Ascending aorta (tissue), 2 donors: ENCODE measurements at regions not wholly inside any gene's neighbourhood (a gene's known extent, or its start where the extent isn't known, plus 50 kb on each side); places are given as distances from the start of the nearest gene placed in this dataset.

Experiments used
- DNase-seq, 2 donors: peaks; one replicate each; pipeline ENCODE4 v3.0.0-alpha.2; 2019; ENCODE audit warnings: low spot score in 2 of 2
- H3K27ac ChIP-seq, 2 donors: fragments of 200-600 bp; sonication (generic); one replicate each; pipeline ENCODE4 v1.5.1; 2016 to 2017; ENCODE audit warnings: mild to moderate bottlenecking in 1 of 2
- H3K27me3 ChIP-seq: fragments of 200-600 bp; sonication (generic); one replicate; pipeline ENCODE4 v1.5.1; 2017
- H3K36me3 ChIP-seq, 2 donors: fragments of 200-600 bp; sonication (generic); one replicate each; pipeline ENCODE4 v1.5.1; 2016
- H3K4me1 ChIP-seq, 2 donors: fragments of 200-600 bp; sonication (generic); one replicate each; pipeline ENCODE4 v1.5.1; 2016 to 2017; ENCODE audit warnings: mild to moderate bottlenecking in 1 of 2
- H3K4me3 ChIP-seq, 2 donors: fragments of 200-600 bp; sonication (generic); one replicate each; pipeline ENCODE4 v1.5.1; 2016 to 2017; ENCODE audit warnings: mild to moderate bottlenecking in 1 of 2
- H3K9me3 ChIP-seq, 2 donors: fragments of 200-600 bp; sonication (generic); one replicate each; pipeline ENCODE4 v1.5.1; 2016
- intact Hi-C: fragments of 100-400 bp; cut with DNase I; formaldehyde crosslinking; loops from one replicate; pipeline ENCODE4 v1.15.1; 2023
- TF ChIP-seq, protein P1 (sequence below), 3 experiments: fragments of 200-600 bp in 2 of 3; fragments of 450-650 bp in 1 of 3; sonication (generic) in 2 of 3; IDR thresholded peaks; one replicate each; pipeline ENCODE4 v1.5.1; 2016 to 2019; ENCODE audit warnings: antibody characterized with exemption in 3 of 3, mild to moderate bottlenecking in 1 of 3, moderate library complexity in 1 of 3

DNA sequence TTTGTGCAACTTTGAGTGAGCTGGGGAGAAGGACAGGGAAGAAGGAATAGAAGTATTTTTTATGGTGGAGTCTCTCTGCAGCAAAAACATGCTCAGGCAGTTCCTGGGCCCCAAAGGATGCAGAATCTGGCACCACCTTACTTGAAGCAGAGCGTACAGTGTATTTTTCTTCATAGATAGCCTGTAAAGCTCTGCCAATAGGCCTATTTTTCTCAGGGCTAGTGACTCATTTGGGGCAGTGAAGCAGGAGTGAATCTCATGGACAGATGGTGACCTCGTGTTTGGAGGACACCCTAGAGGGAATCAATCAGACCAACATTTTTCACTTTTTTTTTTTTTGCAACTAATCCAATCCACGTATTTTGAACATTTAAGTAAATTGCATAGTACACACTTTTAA is 268.1 kb upstream of the CXCR4 start:
- intact Hi-C loops = no loop called here
- Histone ChIP-seq H3K4me3 (no peak overlapping the region), H3K27me3 (no peaks in the 10 kb centered on the region), H3K9me3 (no peaks in the 10 kb centered on the region), H3K36me3 (no peaks in the 10 kb centered on the region), H3K27ac (no peak overlapping the region), H3K4me1 (no peaks in the 10 kb centered on the region)
- TF ChIP-seq, protein P1, sequence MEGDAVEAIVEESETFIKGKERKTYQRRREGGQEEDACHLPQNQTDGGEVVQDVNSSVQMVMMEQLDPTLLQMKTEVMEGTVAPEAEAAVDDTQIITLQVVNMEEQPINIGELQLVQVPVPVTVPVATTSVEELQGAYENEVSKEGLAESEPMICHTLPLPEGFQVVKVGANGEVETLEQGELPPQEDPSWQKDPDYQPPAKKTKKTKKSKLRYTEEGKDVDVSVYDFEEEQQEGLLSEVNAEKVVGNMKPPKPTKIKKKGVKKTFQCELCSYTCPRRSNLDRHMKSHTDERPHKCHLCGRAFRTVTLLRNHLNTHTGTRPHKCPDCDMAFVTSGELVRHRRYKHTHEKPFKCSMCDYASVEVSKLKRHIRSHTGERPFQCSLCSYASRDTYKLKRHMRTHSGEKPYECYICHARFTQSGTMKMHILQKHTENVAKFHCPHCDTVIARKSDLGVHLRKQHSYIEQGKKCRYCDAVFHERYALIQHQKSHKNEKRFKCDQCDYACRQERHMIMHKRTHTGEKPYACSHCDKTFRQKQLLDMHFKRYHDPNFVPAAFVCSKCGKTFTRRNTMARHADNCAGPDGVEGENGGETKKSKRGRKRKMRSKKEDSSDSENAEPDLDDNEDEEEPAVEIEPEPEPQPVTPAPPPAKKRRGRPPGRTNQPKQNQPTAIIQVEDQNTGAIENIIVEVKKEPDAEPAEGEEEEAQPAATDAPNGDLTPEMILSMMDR (IDR thresholded peaks at IDR 0.05) = no peak
- peak in 1 of 2 donors; percentile 3 for DNase-seq

DNA sequence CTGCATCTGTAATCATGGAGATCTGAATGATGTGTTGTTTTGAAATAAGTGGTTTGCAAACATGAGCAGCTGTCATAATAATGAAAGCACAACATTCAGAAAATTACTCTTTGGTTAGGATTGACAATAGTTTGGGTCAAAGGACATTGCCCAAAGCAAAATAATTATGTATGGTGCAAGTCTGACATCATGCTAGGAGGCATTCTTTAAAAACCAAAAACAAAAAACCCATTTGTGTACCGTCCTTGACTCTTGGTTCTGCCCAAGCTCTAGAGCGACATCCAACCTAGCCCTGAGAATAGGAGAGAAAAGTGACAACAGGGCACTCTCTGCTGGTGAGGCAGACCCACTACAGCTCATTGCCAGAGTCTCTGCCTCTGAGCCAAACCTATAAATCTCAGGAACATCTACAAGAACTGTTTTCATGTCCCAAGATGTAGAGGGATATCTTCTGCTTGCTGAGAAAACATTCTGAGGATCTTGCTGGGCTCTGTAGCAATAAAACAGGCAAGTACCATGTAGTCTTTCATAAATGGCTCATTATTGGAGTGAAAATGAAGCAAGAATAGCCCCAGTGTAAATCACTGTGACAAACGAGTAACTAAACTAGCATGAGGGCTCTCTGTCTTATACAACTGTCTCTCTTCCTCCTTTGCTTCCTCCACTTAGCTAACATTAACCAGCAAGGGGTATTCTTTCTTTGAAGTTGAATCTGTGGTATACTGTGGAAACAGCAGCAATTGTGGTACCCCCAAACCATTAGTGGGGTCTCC is 266.8 kb upstream of the CXCR4 start:
- DNase-seq = peak in 1 of 2 donors; percentile 40
- Histone ChIP-seq H3K4me1 (no peaks in the 10 kb centered on the region), H3K36me3 (no peaks in the 10 kb centered on the region), H3K27ac (no peak overlapping the region), H3K27me3 (no peaks in the 10 kb centered on the region), H3K9me3 (no peaks in the 10 kb centered on the region), H3K4me3 (no peak overlapping the region)
- intact Hi-C loops = no loop called here
- TF ChIP-seq, protein P1 (IDR thresholded peaks at IDR 0.05) = peak; percentile 10 to 27 (median 21)

DNA sequence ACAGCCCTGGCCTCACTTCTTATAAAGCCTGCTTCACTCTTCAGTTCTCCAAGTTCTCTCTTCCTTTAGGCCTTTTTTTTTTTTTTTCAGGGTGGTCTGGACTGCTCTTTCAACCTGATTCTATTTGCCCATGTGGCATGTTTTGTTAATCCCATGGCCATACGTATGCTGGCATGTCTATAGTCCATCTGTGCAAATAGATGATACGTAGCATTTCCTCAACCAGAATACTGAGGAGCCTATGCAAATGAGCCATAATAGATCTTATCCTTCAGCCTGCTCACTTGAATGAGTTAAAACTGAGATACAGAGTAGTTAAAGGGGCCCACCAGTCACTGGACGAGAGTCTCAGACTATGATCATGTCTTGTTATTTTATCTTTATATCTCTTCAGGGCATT is 265.2 kb upstream of the CXCR4 start:
- intact Hi-C loops = no loop called here
- Histone ChIP-seq H3K36me3 (no peaks in the 10 kb centered on the region), H3K4me1 (no peaks in the 10 kb centered on the region), H3K27me3 (no peaks in the 10 kb centered on the region), H3K4me3 (no peak overlapping the region), H3K9me3 (no peaks in the 10 kb centered on the region), H3K27ac (no peak overlapping the region)
- DNase-seq = no peak
- TF ChIP-seq, protein P1 (IDR thresholded peaks at IDR 0.05) = no peak

DNA sequence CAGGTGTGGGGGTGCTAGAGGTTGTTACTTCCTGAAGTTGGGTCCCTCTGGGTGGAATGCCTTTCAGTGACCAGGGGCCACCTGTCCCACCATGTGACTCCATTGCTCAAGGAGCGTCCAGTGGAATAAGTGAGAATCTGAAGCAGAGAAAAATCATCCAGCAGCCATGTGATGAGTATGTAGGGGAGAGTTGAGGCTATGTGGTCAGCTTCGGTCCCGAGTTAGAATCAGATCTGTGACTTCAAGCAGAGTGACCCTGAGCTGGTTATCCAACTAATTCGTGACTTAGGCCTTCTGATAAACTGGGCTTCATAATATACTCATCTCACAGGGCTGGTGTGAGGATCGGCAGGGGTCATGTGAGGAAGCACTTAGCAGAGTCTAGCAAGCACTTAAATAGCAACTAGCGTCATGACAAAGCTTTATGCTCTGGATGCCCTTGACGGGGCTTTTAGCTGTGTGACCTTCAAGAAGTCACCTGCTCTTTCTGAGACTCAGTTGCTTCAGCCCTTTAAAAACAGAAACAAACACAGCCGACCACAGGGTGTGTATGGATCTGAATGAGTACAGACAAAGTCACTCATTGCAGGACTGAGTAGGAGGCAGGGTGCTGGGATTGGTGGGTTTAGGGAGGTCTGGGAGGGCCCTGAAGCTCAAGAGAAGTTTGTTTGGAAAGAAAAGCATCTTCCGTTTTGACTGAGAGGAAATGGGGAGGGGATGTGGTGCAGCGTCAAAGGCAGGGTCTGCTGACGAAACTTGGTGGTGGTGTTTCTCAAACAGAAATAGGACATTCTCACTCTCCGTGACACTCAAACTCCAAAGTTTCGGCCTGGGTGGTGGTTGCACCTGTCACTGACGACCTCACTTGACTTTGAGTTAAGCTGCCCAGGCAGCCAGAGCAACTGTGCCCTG is 264.0 kb upstream of the CXCR4 start:
- Histone ChIP-seq H3K9me3 (no peaks in the 10 kb centered on the region), H3K36me3 (no peaks in the 10 kb centered on the region), H3K27me3 (no peaks in the 10 kb centered on the region), H3K27ac (no peak overlapping the region), H3K4me1 (no peaks in the 10 kb centered on the region), H3K4me3 (no peak overlapping the region)
- DNase-seq = peak in 1 of 2 donors; percentile 68
- intact Hi-C loops = no loop called here
- TF ChIP-seq, protein P1 (IDR thresholded peaks at IDR 0.05) = no peak

DNA sequence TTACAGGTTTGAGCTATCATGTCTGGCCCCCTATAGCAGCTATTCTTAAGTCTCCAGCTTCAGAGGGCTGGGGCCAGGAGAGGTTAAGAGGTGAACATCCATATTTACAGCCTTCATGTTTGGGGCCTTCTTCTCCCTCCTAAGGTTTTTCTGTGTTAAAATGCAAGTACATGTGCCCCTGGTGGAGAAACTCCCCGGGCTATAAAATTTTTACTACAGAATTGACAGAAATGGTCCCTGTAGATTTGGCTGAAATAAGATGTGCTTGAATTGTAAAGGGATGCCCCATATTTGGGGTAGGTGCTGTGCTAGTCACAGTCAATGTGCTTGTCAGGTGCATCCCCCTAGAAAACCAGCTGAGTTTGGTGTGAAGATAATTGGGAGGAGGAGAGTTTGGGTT is 263.3 kb upstream of the CXCR4 start:
- no peak overlapping the region for H3K4me3 ChIP-seq
- H3K36me3 ChIP-seq = no peaks in the 10 kb centered on the region
- peak in 1 of 2 donors; percentile 45 for DNase-seq
- TF ChIP-seq, protein P1 (IDR thresholded peaks at IDR 0.05) = no peak
- intact Hi-C loops = no loop called here
- no peaks in the 10 kb centered on the region for H3K4me1 ChIP-seq
- H3K9me3 ChIP-seq = no peaks in the 10 kb centered on the region
- no peaks in the 10 kb centered on the region for H3K27me3 ChIP-seq
- H3K27ac ChIP-seq = no peak overlapping the region
